ENCODE measurements at regions not wholly inside any gene's neighbourhood (a gene's known extent, or its start where the extent isn't known, plus 50 kb on each side); places are given as distances from the start of the nearest gene placed in this dataset.

GRCh38 chr12:87841935-87842334 lies 187.3 kb downstream of the C12orf50 start:
- no peak for DNase-seq (ENCODE audit: low spot score)

- no peak for DNase-seq (ENCODE audit: low spot score)
Measured at GRCh38 chr12:87836190-87836589, 193.0 kb downstream of the C12orf50 start.

GRCh38 chr12:87828382-87828973 lies 200.7 kb downstream of the C12orf50 start:
- no peak for DNase-seq (ENCODE audit: low spot score)

GRCh38 chr12:87827638-87828264 lies 201.4 kb downstream of the C12orf50 start:
- DNase-seq (ENCODE audit: low spot score) = peak; percentile 9

- DNase-seq (ENCODE audit: low spot score) = no peak
Measured at GRCh38 chr12:87822923-87823322, 206.3 kb downstream of the C12orf50 start.

- no peak for DNase-seq (ENCODE audit: low spot score)
Measured at GRCh38 chr12:87820524-87821202, 208.5 kb downstream of the C12orf50 start.

- no peak for DNase-seq (ENCODE audit: low spot score)
Measured at GRCh38 chr12:87818441-87818840, 210.8 kb downstream of the C12orf50 start.

- no peak for DNase-seq (ENCODE audit: low spot score)
Measured at GRCh38 chr12:87815771-87816585, 213.2 kb downstream of the C12orf50 start.

GRCh38 chr12:87814625-87815024 lies 214.6 kb downstream of the C12orf50 start:
- no peak for DNase-seq (ENCODE audit: low spot score)

GRCh38 chr12:87813476-87814234 lies 215.5 kb downstream of the C12orf50 start:
- peak; percentile 26 for DNase-seq (ENCODE audit: low spot score)

- DNase-seq (ENCODE audit: low spot score) = no peak
Measured at GRCh38 chr12:87812681-87813080, 216.5 kb downstream of the C12orf50 start.

GRCh38 chr12:87812030-87812429 lies 217.2 kb downstream of the C12orf50 start:
- DNase-seq (ENCODE audit: low spot score) = no peak

GRCh38 chr12:87809916-87810315 lies 219.3 kb downstream of the C12orf50 start:
- DNase-seq (ENCODE audit: low spot score) = no peak

- DNase-seq (ENCODE audit: low spot score) = no peak
Measured at GRCh38 chr12:87807086-87807485, 222.1 kb downstream of the C12orf50 start.

- DNase-seq (ENCODE audit: low spot score) = no peak
Measured at GRCh38 chr12:87806310-87806709, 222.9 kb downstream of the C12orf50 start.

GRCh38 chr12:87804386-87804785 lies 224.8 kb downstream of the C12orf50 start:
- no peak for DNase-seq (ENCODE audit: low spot score)

- DNase-seq (ENCODE audit: low spot score) = no peak
Measured at GRCh38 chr12:87802721-87803011, 226.5 kb downstream of the C12orf50 start.

- DNase-seq (ENCODE audit: low spot score) = no peak
Measured at GRCh38 chr12:87801860-87802720, 227.1 kb downstream of the C12orf50 start.

GRCh38 chr12:87796961-87797516 lies 232.2 kb downstream of the C12orf50 start:
- DNase-seq (ENCODE audit: low spot score) = no peak

- DNase-seq (ENCODE audit: low spot score) = no peak
Measured at GRCh38 chr12:87795555-87795954, 233.6 kb downstream of the C12orf50 start.

GRCh38 chr12:87794854-87795253 lies 234.3 kb downstream of the C12orf50 start:
- no peak for DNase-seq (ENCODE audit: low spot score)
